ENCODE measurements at regions not wholly inside any gene's neighbourhood (a gene's known extent, or its start where the extent isn't known, plus 50 kb on each side); places are given as distances from the start of the nearest gene placed in this dataset.

GRCh38 chr20:39853050-39853449, 836.0 kb downstream of the MAFB start:
- no peak overlapping the region for H3K27ac ChIP-seq
- no peaks in the 10 kb centered on the region for H3K36me3 ChIP-seq
- WGBS, 2 donors (ENCODE audit: low coverage in 1 of 2) = 100% methylated on average over 2 of the region's 3 CpGs; no CpG with 5 or more reads in 1 of the 2 donors
- TF ChIP-seq POLR2A (IDR thresholded peaks at IDR 0.05) (no peak), CTCF (IDR thresholded peaks at IDR 0.05) (no peak), POLR2AphosphoS5 (IDR thresholded peaks at IDR 0.05) (no peak), EP300 (IDR thresholded peaks at IDR 0.05) (no peak)
- no peaks in the 10 kb centered on the region for H3K9me3 ChIP-seq
- H3K4me1 ChIP-seq = peaks cover 8 to 29% (median 18%) of the 10 kb centered on the region in 3 donors
- ATAC-seq = no peak
- H3K4me3 ChIP-seq = no peak overlapping the region
- H3K27me3 ChIP-seq = no peaks in the 10 kb centered on the region

- no peak overlapping the region for H3K27ac ChIP-seq
- no peak overlapping the region for H3K4me3 ChIP-seq
- 23 to 46% methylated on average over 3 of the region's 3 CpGs for WGBS, 2 donors (ENCODE audit: low coverage in 1 of 2)
- H3K36me3 ChIP-seq = no peaks in the 10 kb centered on the region
- no peaks in the 10 kb centered on the region for H3K9me3 ChIP-seq
- ATAC-seq = no peak
- peaks cover 8 to 29% (median 18%) of the 10 kb centered on the region in 3 donors for H3K4me1 ChIP-seq
- TF ChIP-seq POLR2A (IDR thresholded peaks at IDR 0.05) (no peak), POLR2AphosphoS5 (IDR thresholded peaks at IDR 0.05) (no peak), EP300 (IDR thresholded peaks at IDR 0.05) (no peak), CTCF (IDR thresholded peaks at IDR 0.05) (no peak)
- no peaks in the 10 kb centered on the region for H3K27me3 ChIP-seq
Measured at GRCh38 chr20:39851459-39851858, 837.6 kb downstream of the MAFB start.

- Histone ChIP-seq H3K4me1 (peaks cover 8 to 29% (median 18%) of the 10 kb centered on the region in 3 donors), H3K4me3 (no peak overlapping the region), H3K27ac (peak overlapping the region in 3 of 4 donors; percentile 20 to 50 (median 24)), H3K36me3 (no peaks in the 10 kb centered on the region), H3K9me3 (no peaks in the 10 kb centered on the region), H3K27me3 (no peaks in the 10 kb centered on the region)
- WGBS, 2 donors (ENCODE audit: low coverage in 1 of 2) = 56 to 62% methylated on average over 3 to 5 of the region's 5 CpGs
- no peak for ATAC-seq
- TF ChIP-seq POLR2AphosphoS5 (IDR thresholded peaks at IDR 0.05) = no peak
- no peak for TF ChIP-seq CTCF (IDR thresholded peaks at IDR 0.05)
- no peak for TF ChIP-seq EP300 (IDR thresholded peaks at IDR 0.05)
- TF ChIP-seq POLR2A (IDR thresholded peaks at IDR 0.05) = no peak
Measured at GRCh38 chr20:39850821-39851330, 838.2 kb downstream of the MAFB start.

- Histone ChIP-seq H3K36me3 (no peaks in the 10 kb centered on the region), H3K27ac (peak overlapping the region in 3 of 4 donors; percentile 20 to 50 (median 49)), H3K27me3 (no peaks in the 10 kb centered on the region), H3K4me1 (peaks cover 8 to 29% (median 18%) of the 10 kb centered on the region in 3 donors), H3K4me3 (no peak overlapping the region), H3K9me3 (no peaks in the 10 kb centered on the region)
- no peak for ATAC-seq
- TF ChIP-seq POLR2AphosphoS5 (IDR thresholded peaks at IDR 0.05) (no peak), POLR2A (IDR thresholded peaks at IDR 0.05) (no peak), CTCF (IDR thresholded peaks at IDR 0.05) (no peak), EP300 (IDR thresholded peaks at IDR 0.05) (no peak)
- WGBS, 2 donors (ENCODE audit: low coverage in 1 of 2) = 0 to 8% methylated on average over 1 of the region's 1 CpG
Measured at GRCh38 chr20:39850246-39850645, 838.8 kb downstream of the MAFB start.

GRCh38 chr20:39849664-39850063, 839.4 kb downstream of the MAFB start:
- no CpG with 5 or more reads among the region's 9 CpGs for WGBS, 2 donors (ENCODE audit: low coverage in 1 of 2)
- H3K27ac ChIP-seq = peak overlapping the region in 2 of 4 donors; percentile 49 to 50
- H3K9me3 ChIP-seq = no peaks in the 10 kb centered on the region
- peaks cover 8 to 29% (median 18%) of the 10 kb centered on the region in 3 donors for H3K4me1 ChIP-seq
- peak; percentile 81 for ATAC-seq
- TF ChIP-seq POLR2AphosphoS5 (IDR thresholded peaks at IDR 0.05) (peak; percentile 26), POLR2A (IDR thresholded peaks at IDR 0.05) (no peak), EP300 (IDR thresholded peaks at IDR 0.05) (no peak), CTCF (IDR thresholded peaks at IDR 0.05) (peak in 1 of 4 experiments; percentile 11)
- no peaks in the 10 kb centered on the region for H3K27me3 ChIP-seq
- no peaks in the 10 kb centered on the region for H3K36me3 ChIP-seq
- H3K4me3 ChIP-seq = no peak overlapping the region
